ENCODE measurements at regions not wholly inside any gene's neighbourhood (a gene's known extent, or its start where the extent isn't known, plus 50 kb on each side); places are given as distances from the start of the nearest gene placed in this dataset.

- Histone ChIP-seq H3K79me2 (replicated peaks; ENCODE audit: insufficient read depth) (no peaks in the 10 kb centered on the region), H3K4me1 (ENCODE audit: insufficient read depth) (peaks cover 43% of the 10 kb centered on the region), H3K4me2 (no peak overlapping the region; the same call in 1 of the 2 replicates), H4K20me1 (replicated peaks; ENCODE audit: insufficient read depth) (no peaks in the 10 kb centered on the region), H3K27me3 (ENCODE audit: insufficient read depth) (no peaks in the 10 kb centered on the region), H3K9me2 (ENCODE audit: insufficient read depth) (0 out of 2 replicates have a peak, but pooled peaks cover 5% of the 10 kb centered on the region), H3K4me3 (no peak overlapping the region), H3K36me3 (ENCODE audit: insufficient read depth) (no peaks in the 10 kb centered on the region), H3K27ac (ENCODE audit: low read depth) (no peak overlapping the region), H3F3A (replicated peaks; ENCODE audit: low read depth) (no peaks in the 10 kb centered on the region; the same call in 1 of the 2 replicates), H2AFZ (no peak overlapping the region)
- DNase-seq (ENCODE audit: low spot score), result peak; percentile 33
- H3K9me3 Mint-ChIP-seq, result peaks cover 3% of the 10 kb centered on the region; the same call in 1 of the 3 replicates
- H3K4me3 Mint-ChIP-seq, result no peak overlapping the region
- no peak for ATAC-seq
- peaks cover 5% of the 10 kb centered on the region; the same call in 1 of the 3 replicates for H3K36me3 Mint-ChIP-seq (ENCODE audit: low read depth)
- no peak for TF ChIP-seq EZH2phosphoT487 (IDR thresholded peaks at IDR 0.05; ENCODE audit: unreplicated experiment)
- no peak for TF ChIP-seq CREB1 (CRISPR knock-in tag; IDR thresholded peaks at IDR 0.05; ENCODE audit: low read depth)
- no peak for TF ChIP-seq REST (IDR thresholded peaks at IDR 0.05; ENCODE audit: unreplicated experiment)
- TF ChIP-seq POLR2AphosphoS5 (IDR thresholded peaks at IDR 0.05; ENCODE audit: low read depth), result no peak
- H3K4me1 Mint-ChIP-seq, result peaks cover 48% of the 10 kb centered on the region
- peaks cover 4% of the 10 kb centered on the region for H3K27me3 Mint-ChIP-seq (ENCODE audit: insufficient read depth, low read depth, poor library complexity)
- 0 out of 2 replicates have a peak overlapping the region, but pooled peaks have one; percentile 4 for H3K27ac Mint-ChIP-seq
Observed at GRCh38 chr4:156021298-156021697, 67.6 kb upstream of the CTSO start.

- Histone ChIP-seq H3K79me2 (replicated peaks; ENCODE audit: insufficient read depth) (no peaks in the 10 kb centered on the region), H3K9me2 (ENCODE audit: insufficient read depth) (0 out of 2 replicates have a peak, but pooled peaks cover 2% of the 10 kb centered on the region), H3K36me3 (ENCODE audit: insufficient read depth) (no peaks in the 10 kb centered on the region), H3K4me2 (peak overlapping the region; percentile 72), H3K4me3 (peak overlapping the region; percentile 35), H2AFZ (no peak overlapping the region), H3F3A (replicated peaks; ENCODE audit: low read depth) (no peaks in the 10 kb centered on the region; the same call in 1 of the 2 replicates), H3K4me1 (ENCODE audit: insufficient read depth) (peaks cover 43% of the 10 kb centered on the region), H4K20me1 (replicated peaks; ENCODE audit: insufficient read depth) (no peaks in the 10 kb centered on the region), H3K27ac (ENCODE audit: low read depth) (peak overlapping the region; percentile 88), H3K27me3 (ENCODE audit: insufficient read depth) (no peaks in the 10 kb centered on the region)
- H3K27me3 Mint-ChIP-seq (ENCODE audit: insufficient read depth, low read depth, poor library complexity), result peaks cover 2% of the 10 kb centered on the region
- peaks cover 51% of the 10 kb centered on the region for H3K4me1 Mint-ChIP-seq
- peaks cover 3% of the 10 kb centered on the region; the same call in 2 of the 3 replicates for H3K9me3 Mint-ChIP-seq
- H3K36me3 Mint-ChIP-seq (ENCODE audit: low read depth), result peaks cover 5% of the 10 kb centered on the region; the same call in 1 of the 3 replicates
- ATAC-seq (peak; percentile 66), DNase-seq (ENCODE audit: low spot score) (peak; percentile 21)
- peak overlapping the region; percentile 56 for H3K4me3 Mint-ChIP-seq
- no peak overlapping the region for H3K27ac Mint-ChIP-seq
- TF ChIP-seq ZNF331 (CRISPR knock-in tag; IDR thresholded peaks at IDR 0.05; ENCODE audit: low read depth) (no peak), ZNF114 (CRISPR knock-in tag; IDR thresholded peaks at IDR 0.05) (no peak), NANOG (IDR thresholded peaks at IDR 0.05; ENCODE audit: borderline replicate concordance) (no peak), CTCF (conservative IDR thresholded peaks at IDR 0.05; ENCODE audit: low read depth in 2 of 2) (no peak), JUNB (IDR thresholded peaks at IDR 0.05; ENCODE audit: unreplicated experiment) (no peak), ZNF462 (CRISPR knock-in tag; IDR thresholded peaks at IDR 0.05) (no peak; the same call in 1 of the 2 replicates), CREB1 (CRISPR knock-in tag; IDR thresholded peaks at IDR 0.05; ENCODE audit: low read depth) (no peak), STAT1 (IDR thresholded peaks at IDR 0.05; ENCODE audit: unreplicated experiment) (no peak)
Observed at GRCh38 chr4:156019246-156019645, 65.6 kb upstream of the CTSO start.

All from GM23338 (cell line).